SU-DHL-6 (cell line): ENCODE measurements at regions not wholly inside any gene's neighbourhood (a gene's known extent, or its start where the extent isn't known, plus 50 kb on each side); places are given as distances from the start of the nearest gene placed in this dataset.

Source experiments
- H2AFZ ChIP-seq: fragments of 200-600 bp; sonication (generic); 2 replicates; pipeline ENCODE4 v1.6.1; 2014; ENCODE audit warnings: low read depth, mild to moderate bottlenecking, moderate library complexity, mixed read lengths, antibody characterized with exemption, low read length; ENCODE audit not compliant: severe bottlenecking
- H3F3A ChIP-seq: fragments of 200-600 bp; shearing (Covaris generic); 2 replicates; pipeline ENCODE4 v1.6.0; 2016; ENCODE audit warnings: antibody characterized with exemption, mild to moderate bottlenecking; ENCODE audit not compliant: insufficient read depth
- H3K27ac ChIP-seq: fragments of 200-600 bp; sonication (generic); 2 replicates; pipeline ENCODE4 v1.5.1; 2016; ENCODE audit warnings: low read depth, mild to moderate bottlenecking, low read length, moderate library complexity, mixed read lengths
- H3K27me3 ChIP-seq: fragments of 200-600 bp; sonication (generic), shearing (Covaris generic); 2 replicates; pipeline ENCODE4 v1.6.0; 2014; ENCODE audit warnings: mild to moderate bottlenecking, low read length
- H3K36me3 ChIP-seq: fragments of 200-600 bp; sonication (generic); 2 replicates; pipeline ENCODE4 v1.6.1; 2014; ENCODE audit warnings: mild to moderate bottlenecking, low read length, mixed read lengths
- H3K4me2 ChIP-seq: fragments of 300-600, 200-600 bp; shearing (Covaris generic), sonication (generic); 2 replicates; pipeline ENCODE4 v1.6.0; 2014; ENCODE audit warnings: low read length, low read depth, mild to moderate bottlenecking; ENCODE audit not compliant: poor library complexity, severe bottlenecking
- H3K4me3 ChIP-seq: fragments of 200-600 bp; sonication (generic); 2 replicates; pipeline ENCODE4 v1.5.1; 2014; ENCODE audit warnings: antibody characterized with exemption, low read length, mild to moderate bottlenecking, mixed read lengths; ENCODE audit not compliant: insufficient read depth, poor library complexity, severe bottlenecking
- H3K79me2 ChIP-seq: fragments of 200-600 bp; sonication (generic); 2 replicates; pipeline ENCODE4 v1.6.1; 2014; ENCODE audit warnings: mild to moderate bottlenecking, low read length, moderate library complexity; ENCODE audit not compliant: insufficient read depth
- H3K9ac ChIP-seq: fragments of 200-600 bp; sonication (generic); 2 replicates; pipeline ENCODE4 v1.7.0; 2014; ENCODE audit warnings: mild to moderate bottlenecking, low read length
- H3K9me2 ChIP-seq: fragments of 200-600 bp; sonication (generic); replicated peaks from 2 replicates; pipeline ENCODE4 v1.6.1; 2014; ENCODE audit warnings: low read length; ENCODE audit not compliant: insufficient read depth
- H3K9me3 ChIP-seq: fragments of 200-600 bp; sonication (generic); 2 replicates; pipeline ENCODE4 v1.6.1; 2014; ENCODE audit warnings: low read length, mixed read lengths; ENCODE audit not compliant: insufficient read depth
- H4K20me1 ChIP-seq: fragments of 200-600 bp; sonication (generic); 2 replicates; pipeline ENCODE4 v1.6.1; 2014; ENCODE audit warnings: low read depth, mild to moderate bottlenecking, antibody characterized with exemption, low read length, moderate library complexity, mixed read lengths
- EZH2phosphoT487 ChIP-seq: fragments of 200-600 bp; sonication (generic), shearing (Covaris generic); conservative IDR thresholded peaks from 2 replicates; pipeline ENCODE4 v1.6.1; 2018; ENCODE audit warnings: mild to moderate bottlenecking, antibody characterized with exemption, low read length, moderate library complexity, mixed read lengths
- TF ChIP-seq, protein P1 (sequence below): fragments of 200-600 bp; sonication (generic); IDR thresholded peaks from one replicate; pipeline ENCODE4 v1.5.1; 2017; ENCODE audit warnings: antibody characterized with exemption, mild to moderate bottlenecking, low read length, moderate library complexity; ENCODE audit not compliant: insufficient read depth, poor library complexity, severe bottlenecking

GRCh38 chr4:27117453-27117852 lies 256.8 kb downstream of the STIM2 start:
- Histone ChIP-seq H3K9ac (no peak overlapping the region), H3K79me2 (no peaks in the 10 kb centered on the region), H4K20me1 (no peaks in the 10 kb centered on the region), H3K27ac (no peak overlapping the region), H2AFZ (no peak overlapping the region), H3K4me2 (no peak overlapping the region), H3K4me3 (no peak overlapping the region), H3K9me2 (no peaks in the 10 kb centered on the region), H3K27me3 (no peaks in the 10 kb centered on the region), H3K9me3 (no peaks in the 10 kb centered on the region), H3K36me3 (no peaks in the 10 kb centered on the region), H3F3A (no peaks in the 10 kb centered on the region)
- TF ChIP-seq, protein P1, sequence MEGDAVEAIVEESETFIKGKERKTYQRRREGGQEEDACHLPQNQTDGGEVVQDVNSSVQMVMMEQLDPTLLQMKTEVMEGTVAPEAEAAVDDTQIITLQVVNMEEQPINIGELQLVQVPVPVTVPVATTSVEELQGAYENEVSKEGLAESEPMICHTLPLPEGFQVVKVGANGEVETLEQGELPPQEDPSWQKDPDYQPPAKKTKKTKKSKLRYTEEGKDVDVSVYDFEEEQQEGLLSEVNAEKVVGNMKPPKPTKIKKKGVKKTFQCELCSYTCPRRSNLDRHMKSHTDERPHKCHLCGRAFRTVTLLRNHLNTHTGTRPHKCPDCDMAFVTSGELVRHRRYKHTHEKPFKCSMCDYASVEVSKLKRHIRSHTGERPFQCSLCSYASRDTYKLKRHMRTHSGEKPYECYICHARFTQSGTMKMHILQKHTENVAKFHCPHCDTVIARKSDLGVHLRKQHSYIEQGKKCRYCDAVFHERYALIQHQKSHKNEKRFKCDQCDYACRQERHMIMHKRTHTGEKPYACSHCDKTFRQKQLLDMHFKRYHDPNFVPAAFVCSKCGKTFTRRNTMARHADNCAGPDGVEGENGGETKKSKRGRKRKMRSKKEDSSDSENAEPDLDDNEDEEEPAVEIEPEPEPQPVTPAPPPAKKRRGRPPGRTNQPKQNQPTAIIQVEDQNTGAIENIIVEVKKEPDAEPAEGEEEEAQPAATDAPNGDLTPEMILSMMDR = no peak
- no peak for TF ChIP-seq EZH2phosphoT487

GRCh38 chr4:27119239-27119638 lies 258.6 kb downstream of the STIM2 start:
- no peak overlapping the region for H3K27ac ChIP-seq
- no peaks in the 10 kb centered on the region for H4K20me1 ChIP-seq
- no peaks in the 10 kb centered on the region for H3K36me3 ChIP-seq
- no peak overlapping the region for H3K9ac ChIP-seq
- no peaks in the 10 kb centered on the region for H3F3A ChIP-seq
- H3K4me2 ChIP-seq = no peak overlapping the region
- H3K9me3 ChIP-seq = no peaks in the 10 kb centered on the region
- no peak overlapping the region for H2AFZ ChIP-seq
- TF ChIP-seq EZH2phosphoT487 = no peak
- TF ChIP-seq, protein P1 = no peak
- H3K4me3 ChIP-seq = no peak overlapping the region
- no peaks in the 10 kb centered on the region for H3K27me3 ChIP-seq
- H3K9me2 ChIP-seq = no peaks in the 10 kb centered on the region
- no peaks in the 10 kb centered on the region for H3K79me2 ChIP-seq

DNA sequence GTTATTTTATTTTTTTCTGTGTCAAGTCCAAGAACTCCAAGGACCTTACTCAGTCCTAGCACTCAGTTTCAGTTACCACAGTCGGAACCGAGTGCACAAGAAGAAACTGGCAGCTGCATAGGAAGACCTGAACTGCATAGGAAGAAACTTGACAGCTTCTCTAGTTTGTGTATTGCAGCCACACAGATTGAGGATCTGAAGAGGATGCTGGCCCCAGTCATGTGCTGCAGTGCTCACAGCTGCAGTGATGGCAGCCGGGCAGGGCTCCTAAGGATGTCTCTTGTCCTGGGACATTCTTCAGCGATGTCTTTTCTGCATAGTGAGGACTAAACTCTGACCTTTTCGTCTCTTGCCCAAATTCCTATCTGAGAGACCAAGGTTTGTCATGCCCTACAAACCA lies 261.2 kb downstream of the STIM2 start:
- Histone ChIP-seq H3K27ac (no peak overlapping the region), H3K9me3 (no peaks in the 10 kb centered on the region), H3K27me3 (no peaks in the 10 kb centered on the region), H2AFZ (no peak overlapping the region), H3K36me3 (no peaks in the 10 kb centered on the region), H3F3A (no peaks in the 10 kb centered on the region), H3K9ac (no peak overlapping the region), H3K9me2 (no peaks in the 10 kb centered on the region), H3K4me2 (no peak overlapping the region), H3K79me2 (no peaks in the 10 kb centered on the region), H4K20me1 (no peaks in the 10 kb centered on the region), H3K4me3 (no peak overlapping the region)
- TF ChIP-seq EZH2phosphoT487 = no peak
- TF ChIP-seq, protein P1 = no peak
